ENCODE measurements at regions not wholly inside any gene's neighbourhood (a gene's known extent, or its start where the extent isn't known, plus 50 kb on each side); places are given as distances from the start of the nearest gene placed in this dataset.

DNA sequence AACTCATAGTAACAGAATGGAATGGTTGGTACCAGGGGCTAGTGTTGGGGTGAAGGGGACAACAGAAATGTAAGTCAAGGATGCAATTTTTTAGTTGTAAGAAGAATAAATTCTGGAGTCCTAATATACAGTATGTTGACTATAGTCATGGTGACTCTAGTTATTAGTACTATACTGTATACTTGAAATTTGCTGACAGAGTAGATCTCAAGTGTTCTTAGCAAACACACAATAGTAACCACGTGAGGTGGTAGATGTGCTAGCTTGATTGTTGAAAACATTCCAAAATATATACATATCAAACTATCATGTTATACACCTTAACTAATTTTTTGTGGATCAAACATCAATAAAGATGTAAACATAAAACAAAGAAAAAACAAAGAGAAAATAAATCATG, 1345.1 kb upstream of the PCDH20 start:
- TF ChIP-seq, protein P1, sequence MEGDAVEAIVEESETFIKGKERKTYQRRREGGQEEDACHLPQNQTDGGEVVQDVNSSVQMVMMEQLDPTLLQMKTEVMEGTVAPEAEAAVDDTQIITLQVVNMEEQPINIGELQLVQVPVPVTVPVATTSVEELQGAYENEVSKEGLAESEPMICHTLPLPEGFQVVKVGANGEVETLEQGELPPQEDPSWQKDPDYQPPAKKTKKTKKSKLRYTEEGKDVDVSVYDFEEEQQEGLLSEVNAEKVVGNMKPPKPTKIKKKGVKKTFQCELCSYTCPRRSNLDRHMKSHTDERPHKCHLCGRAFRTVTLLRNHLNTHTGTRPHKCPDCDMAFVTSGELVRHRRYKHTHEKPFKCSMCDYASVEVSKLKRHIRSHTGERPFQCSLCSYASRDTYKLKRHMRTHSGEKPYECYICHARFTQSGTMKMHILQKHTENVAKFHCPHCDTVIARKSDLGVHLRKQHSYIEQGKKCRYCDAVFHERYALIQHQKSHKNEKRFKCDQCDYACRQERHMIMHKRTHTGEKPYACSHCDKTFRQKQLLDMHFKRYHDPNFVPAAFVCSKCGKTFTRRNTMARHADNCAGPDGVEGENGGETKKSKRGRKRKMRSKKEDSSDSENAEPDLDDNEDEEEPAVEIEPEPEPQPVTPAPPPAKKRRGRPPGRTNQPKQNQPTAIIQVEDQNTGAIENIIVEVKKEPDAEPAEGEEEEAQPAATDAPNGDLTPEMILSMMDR (IDR thresholded peaks at IDR 0.05 in 4 of 5, conservative IDR thresholded peaks at IDR 0.05 in 1 of 5): no peak
- no peak for TF ChIP-seq POLR2A (IDR thresholded peaks at IDR 0.05)

Data from gastrocnemius medialis (tissue), 4 donors.